ENCODE measurements at regions not wholly inside any gene's neighbourhood (a gene's known extent, or its start where the extent isn't known, plus 50 kb on each side); places are given as distances from the start of the nearest gene placed in this dataset.
A peak's percentile ranks its signal among the peaks of the same experiment; 100 is the strongest.

GRCh38 chr4:164177153-164177552 lies 576.8 kb upstream of the SMIM31 start:
- Histone ChIP-seq H3T11ph (ENCODE audit: low read length) (no peak overlapping the region), H2BK15ac (ENCODE audit: low read depth, low read length) (no peak overlapping the region), H4K5ac (ENCODE audit: insufficient read length, low read depth, low read length) (no peak overlapping the region), H2BK5ac (ENCODE audit: insufficient read length, low read length) (no peak overlapping the region), H2AK5ac (ENCODE audit: insufficient read length, low read length) (no peak overlapping the region), H3K79me2 (ENCODE audit: insufficient read depth, low read length) (no peaks in the 10 kb centered on the region), H3K4me2 (ENCODE audit: insufficient read depth, insufficient read length, low read length) (no peak overlapping the region), H2BK20ac (ENCODE audit: low read depth, low read length, poor library complexity, severe bottlenecking) (no peak overlapping the region), H2BK12ac (ENCODE audit: insufficient read length, low read depth, low read length) (no peak overlapping the region), H2AFZ (ENCODE audit: low read length) (no peak overlapping the region), H2BK120ac (ENCODE audit: low read depth, low read length, poor library complexity, severe bottlenecking) (no peak overlapping the region), H3K4me1 (ENCODE audit: insufficient read depth, low read length) (no peaks in the 10 kb centered on the region), H3K23me2 (ENCODE audit: insufficient read length, low read depth, low read length, poor library complexity, severe bottlenecking) (no peaks in the 10 kb centered on the region), H3K14ac (ENCODE audit: insufficient read depth, low read length) (no peak overlapping the region), H3K9me3 (ENCODE audit: control insufficient read depth, low read depth, low read length) (no peaks in the 10 kb centered on the region), H3K4ac (ENCODE audit: low read depth, low read length) (no peak overlapping the region), H3K23ac (ENCODE audit: insufficient read length, low read depth, low read length) (no peak overlapping the region), H3K56ac (ENCODE audit: insufficient read length, low read depth, low read length) (no peak overlapping the region), H3K27me3 (ENCODE audit: insufficient read depth, low read length) (no peaks in the 10 kb centered on the region), H3K79me1 (ENCODE audit: insufficient read depth, low read depth, low read length, poor library complexity, severe bottlenecking) (no peaks in the 10 kb centered on the region), H4K20me1 (ENCODE audit: control insufficient read depth, insufficient read depth, insufficient read length) (no peaks in the 10 kb centered on the region), H4K91ac (ENCODE audit: insufficient read length, low read depth, low read length) (no peak overlapping the region), H4K8ac (replicated peaks; ENCODE audit: insufficient read length, low read depth, low read length) (no peak overlapping the region), H3K18ac (ENCODE audit: insufficient read length, low read depth, low read length) (no peak overlapping the region), H3K9ac (ENCODE audit: extremely low read depth, insufficient read length, low read length) (no peak overlapping the region), H3K27ac (ENCODE audit: insufficient read length, low read depth, low read length) (no peak overlapping the region)
- WGBS (ENCODE audit: extremely low coverage, insufficient read length, low lambda C conversion rate): no CpG with 5 or more reads among the region's 3 CpGs
- H3K27me3 Mint-ChIP-seq (ENCODE audit: low read depth): no peaks in the 10 kb centered on the region
- TF ChIP-seq, protein P1, sequence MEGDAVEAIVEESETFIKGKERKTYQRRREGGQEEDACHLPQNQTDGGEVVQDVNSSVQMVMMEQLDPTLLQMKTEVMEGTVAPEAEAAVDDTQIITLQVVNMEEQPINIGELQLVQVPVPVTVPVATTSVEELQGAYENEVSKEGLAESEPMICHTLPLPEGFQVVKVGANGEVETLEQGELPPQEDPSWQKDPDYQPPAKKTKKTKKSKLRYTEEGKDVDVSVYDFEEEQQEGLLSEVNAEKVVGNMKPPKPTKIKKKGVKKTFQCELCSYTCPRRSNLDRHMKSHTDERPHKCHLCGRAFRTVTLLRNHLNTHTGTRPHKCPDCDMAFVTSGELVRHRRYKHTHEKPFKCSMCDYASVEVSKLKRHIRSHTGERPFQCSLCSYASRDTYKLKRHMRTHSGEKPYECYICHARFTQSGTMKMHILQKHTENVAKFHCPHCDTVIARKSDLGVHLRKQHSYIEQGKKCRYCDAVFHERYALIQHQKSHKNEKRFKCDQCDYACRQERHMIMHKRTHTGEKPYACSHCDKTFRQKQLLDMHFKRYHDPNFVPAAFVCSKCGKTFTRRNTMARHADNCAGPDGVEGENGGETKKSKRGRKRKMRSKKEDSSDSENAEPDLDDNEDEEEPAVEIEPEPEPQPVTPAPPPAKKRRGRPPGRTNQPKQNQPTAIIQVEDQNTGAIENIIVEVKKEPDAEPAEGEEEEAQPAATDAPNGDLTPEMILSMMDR (conservative IDR thresholded peaks at IDR 0.05): no peak
- H3K36me3 Mint-ChIP-seq (ENCODE audit: insufficient read depth in 1 of 3, low read depth in 3 of 3): no peaks in the 10 kb centered on the region
- DNase-seq: no peak
- peak overlapping the region in 1 of 3 experiments; percentile 13; a peak in 2 of 7 replicates for H3K27ac Mint-ChIP-seq
- H3K9me3 Mint-ChIP-seq: no peaks in the 10 kb centered on the region; a peak in 1 of 5 replicates
- peaks cover 11% of the 10 kb centered on the region in 2 experiments for H3K4me1 Mint-ChIP-seq
- H3K4me3 Mint-ChIP-seq: no peak overlapping the region
